ENCODE measurements at regions not wholly inside any gene's neighbourhood (a gene's known extent, or its start where the extent isn't known, plus 50 kb on each side); places are given as distances from the start of the nearest gene placed in this dataset.
"Not testable (repeated sequence)": the region's sequence is repeated elsewhere in the genome, so short reads cannot be mapped to it uniquely, and the experiment has no call there.

DNA sequence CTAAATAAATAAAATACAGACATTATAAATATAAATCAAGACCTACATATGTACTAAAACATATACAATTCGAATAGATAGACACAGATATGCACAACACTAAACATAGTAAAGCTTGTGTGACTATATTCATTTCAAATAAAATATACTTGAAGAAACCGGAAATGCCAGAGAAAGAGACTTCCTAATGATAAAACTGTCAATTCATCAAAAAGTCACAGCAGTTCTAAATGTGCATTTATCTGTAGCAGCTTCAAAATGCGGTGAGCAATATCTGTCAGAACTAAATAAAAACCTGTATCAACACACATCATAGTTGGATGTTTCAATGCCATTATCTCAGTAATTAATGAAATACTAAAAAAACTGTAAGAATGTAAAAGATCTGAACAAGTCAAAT is 86.1 kb upstream of the IGFBPL1 start:
- H3K36me3 ChIP-seq (ENCODE audit: control insufficient read depth, insufficient read depth, low read length); H3K27me3 ChIP-seq (ENCODE audit: control insufficient read depth in 2 of 2, insufficient read depth in 2 of 2, low read length in 2 of 2); H3K9me1 ChIP-seq (ENCODE audit: control insufficient read depth, insufficient read depth, low read length); BruUV-seq (replicated peaks); H3K27ac ChIP-seq (ENCODE audit: extremely low read depth, low read depth, low read length); H3K79me2 ChIP-seq (ENCODE audit: control insufficient read depth, insufficient read depth, low read length); CTCF ChIA-PET (ENCODE audit: low intra/inter-chr PET ratio); H3K4me3 ChIP-seq; H3K4me1 ChIP-seq (replicated peaks in 1 of 2; ENCODE audit: control insufficient read depth in 2 of 2, insufficient read depth in 2 of 2, low read length in 2 of 2); H4K20me1 ChIP-seq (replicated peaks; ENCODE audit: control insufficient read depth, insufficient read depth, low read length); H3K9me3 ChIP-seq (replicated peaks; ENCODE audit: control insufficient read depth, insufficient read depth, low read depth, low read length); POLR2A ChIA-PET; DNase-seq (ENCODE audit: extremely low read depth in 1 of 4, low spot score in 3 of 4); in situ Hi-C loops (cut with MboI); intact Hi-C loops (cut with micrococcal nuclease); H3K9ac ChIP-seq (ENCODE audit: insufficient read depth in 1 of 2, low read depth in 2 of 2, low read length in 2 of 2); H2AFZ ChIP-seq (ENCODE audit: low read depth, low read length); ATAC-seq; H3K4me2 ChIP-seq (ENCODE audit: insufficient read depth, low read length): not testable (repeated sequence)
- TF ChIP-seq ZNF316 (IDR thresholded peaks at IDR 0.05) (peak; percentile 76), MAFF (IDR thresholded peaks at IDR 0.05; ENCODE audit: low read length) (0 out of 2 replicates have a peak, but pooled peaks have one; percentile 42), MAFG (tag; conservative IDR thresholded peaks at IDR 0.05) (peak; percentile 55; the same call in 1 of the 2 replicates), MAFK (IDR thresholded peaks at IDR 0.05; ENCODE audit: low read length) (peak; percentile 29; the same call in 1 of the 2 replicates), C11orf30 (IDR thresholded peaks at IDR 0.05; ENCODE audit: low read depth) (peak; percentile 61; the same call in 1 of the 2 replicates)
- FAIRE-seq = peak; percentile 23
- 0% methylated on average over 3 of the region's 3 CpGs for WGBS (ENCODE audit: insufficient coverage, low coverage, missing lambda C conversion rate)

DNA sequence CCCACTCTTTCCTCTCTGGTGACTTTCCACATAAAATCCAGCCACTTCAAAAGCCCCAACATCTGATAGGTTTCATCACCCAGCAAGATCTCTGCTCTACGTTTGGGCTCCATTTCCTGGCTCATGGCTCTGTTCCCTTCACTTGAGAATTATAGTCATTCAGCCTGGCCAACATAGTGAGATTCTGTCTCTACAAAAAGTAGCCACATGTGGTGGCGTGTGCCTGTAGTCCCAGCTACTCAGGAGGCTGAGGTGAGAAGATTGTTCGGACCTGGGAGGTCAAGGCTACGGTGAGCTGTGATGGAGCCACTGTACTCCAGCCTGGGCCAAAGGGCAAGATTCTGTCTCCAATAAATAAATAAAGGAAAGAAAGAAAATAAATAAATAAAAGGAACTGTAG is 83.3 kb upstream of the IGFBPL1 start:
- H3K9ac ChIP-seq (ENCODE audit: insufficient read depth in 1 of 2, low read depth in 2 of 2, low read length in 2 of 2) = no peak overlapping the region
- no peak overlapping the region for H2AFZ ChIP-seq (ENCODE audit: low read depth, low read length)
- no peak overlapping the region for H3K4me3 ChIP-seq
- ChIA-PET POLR2A (no interaction called here), CTCF (ENCODE audit: low intra/inter-chr PET ratio) (no interaction called here)
- DNase-seq (ENCODE audit: extremely low read depth in 1 of 4, low spot score in 3 of 4) = no peak
- intact Hi-C loops (cut with micrococcal nuclease) = no loop called here
- H3K36me3 ChIP-seq (ENCODE audit: control insufficient read depth, insufficient read depth, low read length) = no peaks in the 10 kb centered on the region
- H3K27me3 ChIP-seq (ENCODE audit: control insufficient read depth in 2 of 2, insufficient read depth in 2 of 2, low read length in 2 of 2) = no peaks in the 10 kb centered on the region
- no peak overlapping the region for H3K4me2 ChIP-seq (ENCODE audit: insufficient read depth, low read length)
- in situ Hi-C loops (cut with MboI) = no loop called here
- H3K9me3 ChIP-seq (replicated peaks; ENCODE audit: control insufficient read depth, insufficient read depth, low read depth, low read length) = no peaks in the 10 kb centered on the region
- FAIRE-seq = no peak
- BruUV-seq (replicated peaks) = no TSS peak
- TF ChIP-seq POLR3A (IDR thresholded peaks at IDR 0.05; ENCODE audit: borderline replicate concordance, extremely low read depth, insufficient read depth, insufficient read length) = no peak
- no peak for TF ChIP-seq PHF20 (IDR thresholded peaks at IDR 0.05; ENCODE audit: partially characterized antibody)
- no peak for ATAC-seq
- WGBS (ENCODE audit: insufficient coverage, low coverage, missing lambda C conversion rate) = 0% methylated on average over 4 of the region's 4 CpGs
- H3K9me1 ChIP-seq (ENCODE audit: control insufficient read depth, insufficient read depth, low read length) = no peaks in the 10 kb centered on the region
- H4K20me1 ChIP-seq (replicated peaks; ENCODE audit: control insufficient read depth, insufficient read depth, low read length) = no peaks in the 10 kb centered on the region
- H3K79me2 ChIP-seq (ENCODE audit: control insufficient read depth, insufficient read depth, low read length) = no peaks in the 10 kb centered on the region
- no peaks in the 10 kb centered on the region for H3K4me1 ChIP-seq (replicated peaks in 1 of 2; ENCODE audit: control insufficient read depth in 2 of 2, insufficient read depth in 2 of 2, low read length in 2 of 2)
- no peak overlapping the region for H3K27ac ChIP-seq (ENCODE audit: extremely low read depth, low read depth, low read length)
